Nephron progenitor cell (in vitro differentiated cells): ENCODE measurements at regions not wholly inside any gene's neighbourhood (a gene's known extent, or its start where the extent isn't known, plus 50 kb on each side); places are given as distances from the start of the nearest gene placed in this dataset.

Experiments used
- DNase-seq: peaks from one replicate; pipeline ENCODE4 v3.0.0; 2021
- H3K27ac Mint-ChIP-seq: 2 replicates; pipeline ENCODE4 v1.8.0; 2021; ENCODE audit warnings: mild to moderate bottlenecking, moderate library complexity, mixed read lengths
- H3K27me3 Mint-ChIP-seq: 2 replicates; pipeline ENCODE4 v1.8.0; 2021; ENCODE audit warnings: mild to moderate bottlenecking, low read depth, mixed read lengths; ENCODE audit not compliant: poor library complexity
- H3K36me3 Mint-ChIP-seq: 2 replicates; pipeline ENCODE4 v1.8.0; 2021; ENCODE audit warnings: low read depth, mixed read lengths
- H3K4me1 Mint-ChIP-seq: 2 replicates; pipeline ENCODE4 v1.8.0; 2021; ENCODE audit warnings: mixed read lengths
- H3K4me3 Mint-ChIP-seq: 2 replicates; pipeline ENCODE4 v1.8.0; 2021; ENCODE audit warnings: mild to moderate bottlenecking, moderate library complexity, mixed read lengths
- H3K9me3 Mint-ChIP-seq: 2 replicates; pipeline ENCODE4 v1.8.0; 2021; ENCODE audit warnings: mild to moderate bottlenecking, moderate library complexity, mixed read lengths
- TF ChIP-seq, protein P1 (sequence below): fragments of 200-600 bp; sonication (generic); IDR thresholded peaks from 2 replicates; pipeline ENCODE4 v1.5.0; 2021; ENCODE audit warnings: antibody characterized with exemption

DNA sequence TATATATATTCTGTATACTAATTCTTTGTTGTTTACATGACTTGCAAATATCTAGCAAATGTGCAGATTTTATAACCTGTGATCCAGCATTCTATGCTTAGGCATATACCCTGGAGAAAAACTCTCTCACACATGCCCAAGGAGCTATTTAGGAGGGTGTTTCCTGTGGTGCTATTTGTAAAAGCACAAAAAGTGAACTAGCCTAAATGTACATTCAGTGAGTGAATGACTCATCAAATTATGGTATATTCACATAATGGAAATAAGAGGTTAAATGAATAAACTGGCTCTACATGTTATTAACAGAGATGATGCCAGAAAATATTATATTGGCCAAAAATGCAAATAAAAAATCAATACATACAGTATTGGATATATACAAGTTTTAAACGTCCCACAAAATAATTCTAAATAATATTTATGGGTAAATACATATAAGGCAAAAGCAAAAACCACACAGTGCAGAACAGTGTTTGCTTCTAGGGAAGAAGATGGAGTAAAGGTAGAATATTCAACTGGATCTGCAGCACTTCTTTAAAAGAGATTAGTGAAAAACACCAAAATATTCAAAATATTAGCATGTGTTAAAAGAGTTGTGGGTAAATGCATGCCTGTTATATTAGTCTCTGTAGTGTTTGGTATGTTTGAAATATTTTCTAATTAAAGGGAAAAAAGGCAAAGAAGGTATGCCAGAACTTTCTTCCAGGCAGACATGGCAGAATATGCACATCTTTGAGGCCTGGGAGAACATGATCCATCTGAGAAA lies 344.7 kb downstream of the KLF5 start:
- H3K4me1 Mint-ChIP-seq = no peaks in the 10 kb centered on the region
- TF ChIP-seq, protein P1, sequence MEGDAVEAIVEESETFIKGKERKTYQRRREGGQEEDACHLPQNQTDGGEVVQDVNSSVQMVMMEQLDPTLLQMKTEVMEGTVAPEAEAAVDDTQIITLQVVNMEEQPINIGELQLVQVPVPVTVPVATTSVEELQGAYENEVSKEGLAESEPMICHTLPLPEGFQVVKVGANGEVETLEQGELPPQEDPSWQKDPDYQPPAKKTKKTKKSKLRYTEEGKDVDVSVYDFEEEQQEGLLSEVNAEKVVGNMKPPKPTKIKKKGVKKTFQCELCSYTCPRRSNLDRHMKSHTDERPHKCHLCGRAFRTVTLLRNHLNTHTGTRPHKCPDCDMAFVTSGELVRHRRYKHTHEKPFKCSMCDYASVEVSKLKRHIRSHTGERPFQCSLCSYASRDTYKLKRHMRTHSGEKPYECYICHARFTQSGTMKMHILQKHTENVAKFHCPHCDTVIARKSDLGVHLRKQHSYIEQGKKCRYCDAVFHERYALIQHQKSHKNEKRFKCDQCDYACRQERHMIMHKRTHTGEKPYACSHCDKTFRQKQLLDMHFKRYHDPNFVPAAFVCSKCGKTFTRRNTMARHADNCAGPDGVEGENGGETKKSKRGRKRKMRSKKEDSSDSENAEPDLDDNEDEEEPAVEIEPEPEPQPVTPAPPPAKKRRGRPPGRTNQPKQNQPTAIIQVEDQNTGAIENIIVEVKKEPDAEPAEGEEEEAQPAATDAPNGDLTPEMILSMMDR = no peak
- H3K4me3 Mint-ChIP-seq = no peak overlapping the region
- no peak for DNase-seq
- H3K36me3 Mint-ChIP-seq = no peaks in the 10 kb centered on the region
- no peaks in the 10 kb centered on the region for H3K27me3 Mint-ChIP-seq
- H3K27ac Mint-ChIP-seq = no peak overlapping the region
- no peaks in the 10 kb centered on the region for H3K9me3 Mint-ChIP-seq

DNA sequence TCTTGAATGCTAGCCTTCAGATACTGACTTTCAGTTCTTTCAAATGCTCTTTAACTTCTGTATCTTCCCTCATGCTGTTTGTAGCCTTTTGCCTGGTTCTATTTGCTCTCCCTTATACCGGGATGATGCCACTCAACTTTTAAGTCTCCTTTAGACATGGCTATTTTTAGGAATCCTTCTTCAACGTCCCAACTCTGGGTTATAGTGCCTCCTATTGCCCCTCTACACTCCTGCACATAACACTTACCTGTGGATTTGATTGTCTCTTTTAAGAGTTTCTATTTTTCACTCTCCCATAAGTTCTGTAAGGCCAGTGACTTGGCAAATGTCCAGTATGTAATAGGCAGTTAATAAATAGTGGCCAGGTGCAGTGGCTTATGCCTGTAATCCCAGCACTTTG lies 343.0 kb downstream of the KLF5 start:
- no peak overlapping the region for H3K4me3 Mint-ChIP-seq
- no peaks in the 10 kb centered on the region for H3K27me3 Mint-ChIP-seq
- no peak overlapping the region for H3K27ac Mint-ChIP-seq
- DNase-seq = no peak
- H3K36me3 Mint-ChIP-seq = no peaks in the 10 kb centered on the region
- no peaks in the 10 kb centered on the region for H3K9me3 Mint-ChIP-seq
- no peaks in the 10 kb centered on the region for H3K4me1 Mint-ChIP-seq
- TF ChIP-seq, protein P1 = no peak

GRCh38 chr13:73399347-73400216 lies 340.8 kb downstream of the KLF5 start:
- H3K4me1 Mint-ChIP-seq = no peaks in the 10 kb centered on the region
- no peak overlapping the region for H3K4me3 Mint-ChIP-seq
- TF ChIP-seq, protein P1 = no peak
- no peak for DNase-seq
- no peak overlapping the region for H3K27ac Mint-ChIP-seq
- H3K9me3 Mint-ChIP-seq = no peaks in the 10 kb centered on the region
- no peaks in the 10 kb centered on the region for H3K27me3 Mint-ChIP-seq
- no peaks in the 10 kb centered on the region for H3K36me3 Mint-ChIP-seq

GRCh38 chr13:73397496-73398305 lies 338.9 kb downstream of the KLF5 start:
- Mint-ChIP-seq H3K27me3 (no peaks in the 10 kb centered on the region), H3K9me3 (no peaks in the 10 kb centered on the region), H3K4me3 (no peak overlapping the region), H3K36me3 (no peaks in the 10 kb centered on the region), H3K4me1 (no peaks in the 10 kb centered on the region), H3K27ac (no peak overlapping the region)
- no peak for DNase-seq
- TF ChIP-seq, protein P1 = no peak

DNA sequence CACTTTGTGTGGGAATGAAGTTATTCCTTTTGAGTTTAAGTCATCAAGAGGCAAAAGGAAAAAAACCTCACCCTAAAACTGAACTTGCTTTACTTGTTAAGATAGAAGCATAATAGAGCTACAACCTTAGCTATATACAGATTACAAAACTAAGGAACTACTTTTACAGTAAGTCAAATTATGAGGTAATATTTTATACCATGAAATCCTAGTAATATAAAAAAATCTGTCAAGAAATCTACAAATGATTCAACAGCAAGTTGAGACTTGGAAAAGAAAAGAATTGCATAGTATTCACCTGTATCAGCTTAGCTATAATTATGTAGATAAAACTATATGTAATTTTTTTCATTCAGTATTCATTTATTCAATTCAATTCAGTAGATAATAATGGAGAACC lies 335.3 kb downstream of the KLF5 start:
- no peak for DNase-seq
- Mint-ChIP-seq H3K4me1 (no peaks in the 10 kb centered on the region), H3K27ac (no peak overlapping the region), H3K27me3 (no peaks in the 10 kb centered on the region), H3K36me3 (no peaks in the 10 kb centered on the region), H3K9me3 (peaks cover 8% of the 10 kb centered on the region), H3K4me3 (no peak overlapping the region)
- TF ChIP-seq, protein P1 = no peak
